GM12891 (cell line): ENCODE measurements at regions not wholly inside any gene's neighbourhood (a gene's known extent, or its start where the extent isn't known, plus 50 kb on each side); places are given as distances from the start of the nearest gene placed in this dataset.

Experiments used
- POLR2A ChIP-seq: IDR thresholded peaks from 2 replicates; pipeline ENCODE4 v1.6.1; 2011; ENCODE audit warnings: low read depth, low read length, control low read depth
- POLR2AphosphoS5 ChIP-seq: IDR thresholded peaks from 2 replicates; pipeline ENCODE4 v1.6.1; 2011; ENCODE audit warnings: low read depth, low read length, control low read depth

DNA sequence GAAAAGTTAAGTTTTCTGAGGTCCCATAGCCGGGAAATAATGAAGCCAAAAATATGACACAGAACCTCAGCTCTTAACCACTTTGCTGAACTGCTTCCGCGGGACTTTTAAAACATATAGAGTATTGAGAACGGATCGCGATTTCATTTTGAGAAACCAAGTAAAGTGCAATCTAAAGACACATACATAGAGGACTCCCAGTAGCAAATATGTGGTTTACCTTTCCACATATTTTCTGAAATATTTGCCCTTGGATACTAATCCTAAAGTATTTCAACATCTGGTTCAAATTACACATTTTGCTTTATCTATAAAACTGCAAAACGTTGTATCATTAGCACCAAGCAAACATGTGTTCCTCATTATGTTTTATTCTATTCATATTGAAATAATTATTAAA, 776.5 kb downstream of the ROBO2 start:
- TF ChIP-seq POLR2A (no peak), POLR2AphosphoS5 (no peak)
